SK-N-SH (cell line): ENCODE measurements at regions not wholly inside any gene's neighbourhood (a gene's known extent, or its start where the extent isn't known, plus 50 kb on each side); places are given as distances from the start of the nearest gene placed in this dataset.
"Not testable (repeated sequence)": the region's sequence is repeated elsewhere in the genome, so short reads cannot be mapped to it uniquely, and the experiment has no call there.

Experiments
- CTCF ChIA-PET: fragments of 300-600, 350-600 bp; formaldehyde crosslinking; extraction: SDS; loops from one replicate; lab custom pipeline; 2021; lab: Yijun Ruan, JAX
- POLR2A ChIA-PET: fragments of 350-600 bp; sonication (Branson Sonifier 250); formaldehyde crosslinking; extraction: SDS; loops from one replicate; lab custom pipeline; 2020; ENCODE audit warnings: antibody characterized with exemption, inconsistent platforms; lab: Yijun Ruan, JAX
- DNase-seq: peaks from one replicate; pipeline ENCODE4 v3.0.0; 2012
- H2AFZ ChIP-seq: fragments of 200-600 bp; sonication (generic); 2 replicates; pipeline ENCODE4 v1.8.1; 2016; ENCODE audit warnings: antibody characterized with exemption, mild to moderate bottlenecking, low read depth
- H3F3A ChIP-seq: fragments of 200-600 bp; sonication (generic); replicated peaks from 2 replicates; pipeline ENCODE3; 2016; ENCODE audit warnings: antibody characterized with exemption, mild to moderate bottlenecking; ENCODE audit not compliant: insufficient read depth
- H3K27ac ChIP-seq, 2 experiments: fragments of 200-500 bp in 1 of 2; fragments of 200-600 bp in 1 of 2; sonication (Bioruptor generic) in 1 of 2; sonication (generic), shearing (Covaris generic) in 1 of 2; 2 replicates each; pipeline versions ENCODE4 v1.5.1 to v1.6.1; 2014 to 2016; ENCODE audit warnings: low read depth in 2 of 2, inconsistent platforms in 1 of 2, low read length in 1 of 2, mild to moderate bottlenecking in 1 of 2, mixed read lengths in 1 of 2
- H3K27me3 ChIP-seq: fragments of 200-600 bp; sonication (generic), shearing (Covaris generic); 2 replicates; pipeline ENCODE4 v1.6.1; 2016; ENCODE audit warnings: mixed run types; ENCODE audit not compliant: insufficient read depth
- H3K36me3 ChIP-seq, 2 experiments: fragments of 200-500 bp in 1 of 2; fragments of 200-600 bp in 1 of 2; sonication (Bioruptor generic) in 1 of 2; sonication (generic) in 1 of 2; replicated peaks in 1 of 2; 2 replicates each; pipeline versions ENCODE3 to v1.5.1; 2014 to 2016; ENCODE audit warnings: low read length in 1 of 2, mild to moderate bottlenecking in 1 of 2; ENCODE audit not compliant: insufficient read depth in 2 of 2, control insufficient read depth in 1 of 2
- H3K4me1 ChIP-seq, 2 experiments: fragments of 200-500 bp in 1 of 2; fragments of 200-600 bp in 1 of 2; sonication (Bioruptor generic) in 1 of 2; sonication (generic), shearing (Covaris generic) in 1 of 2; 2 replicates each; pipeline versions ENCODE4 v1.5.1 to v1.6.1; 2014 to 2016; ENCODE audit warnings: low read depth in 1 of 2, low read length in 1 of 2, mixed run types in 1 of 2; ENCODE audit not compliant: insufficient read depth in 2 of 2, control insufficient read depth in 1 of 2
- H3K4me2 ChIP-seq: fragments of 200-600 bp; sonication (generic), shearing (Covaris generic); 2 replicates; pipeline ENCODE4 v1.6.1; 2017; ENCODE audit warnings: mixed run types
- H3K4me3 ChIP-seq, 2 experiments: fragments of 200-500 bp in 1 of 2; fragments of 200-600 bp in 1 of 2; sonication (Bioruptor generic) in 1 of 2; sonication (generic), shearing (Covaris generic) in 1 of 2; 2 replicates each; pipeline versions ENCODE4 v1.5.1 to v1.8.1; 2014 to 2016; ENCODE audit warnings: low read depth in 2 of 2, inconsistent platforms in 1 of 2, low read length in 1 of 2, mild to moderate bottlenecking in 1 of 2, mixed read lengths in 1 of 2, moderate library complexity in 1 of 2
- H3K79me2 ChIP-seq: fragments of 200-600 bp; sonication (generic); 2 replicates; pipeline ENCODE4 v1.8.1; 2017; ENCODE audit warnings: mild to moderate bottlenecking; ENCODE audit not compliant: insufficient read depth
- H3K9ac ChIP-seq: fragments of 200-600 bp; sonication (generic); 2 replicates; pipeline ENCODE4 v1.6.1; 2017; ENCODE audit warnings: mixed run types
- H3K9me2 ChIP-seq: fragments of 200-600 bp; sonication (generic); 2 replicates; pipeline ENCODE4 v1.6.1; 2017; ENCODE audit warnings: mixed run types
- H3K9me3 ChIP-seq: fragments of 200-600 bp; sonication (generic); 2 replicates; pipeline ENCODE4 v1.6.1; 2017; ENCODE audit warnings: mixed run types, mild to moderate bottlenecking, moderate library complexity
- H4K20me1 ChIP-seq: fragments of 200-600 bp; sonication (generic); 2 replicates; pipeline ENCODE4 v1.6.1; 2017; ENCODE audit warnings: mild to moderate bottlenecking, mixed run types; ENCODE audit not compliant: insufficient read depth
- CHD2 ChIP-seq: fragments of 150-350 bp; IDR thresholded peaks from 2 replicates; pipeline ENCODE4 v1.6.1; 2018; ENCODE audit warnings: low read length; ENCODE audit not compliant: partially characterized antibody
- NFIC ChIP-seq: IDR thresholded peaks from 2 replicates; pipeline ENCODE4 v1.4.0; 2012; ENCODE audit warnings: borderline replicate concordance
- POLR2AphosphoS5 ChIP-seq: IDR thresholded peaks from 2 replicates; pipeline ENCODE4 v1.6.1; 2012; ENCODE audit warnings: low read depth, low read length
- WGBS: methylation state at CpG from one replicate; pipeline ENCODE4 v1.1.6; 2017; ENCODE audit warnings: low lambda C conversion rate; 5-methylcytosine and 5-hydroxymethylcytosine counted together
- TF ChIP-seq, protein P1 (sequence below): IDR thresholded peaks from 2 replicates; pipeline ENCODE4 v1.6.1; 2012; ENCODE audit warnings: mild to moderate bottlenecking, low read depth, low read length, moderate library complexity

DNA sequence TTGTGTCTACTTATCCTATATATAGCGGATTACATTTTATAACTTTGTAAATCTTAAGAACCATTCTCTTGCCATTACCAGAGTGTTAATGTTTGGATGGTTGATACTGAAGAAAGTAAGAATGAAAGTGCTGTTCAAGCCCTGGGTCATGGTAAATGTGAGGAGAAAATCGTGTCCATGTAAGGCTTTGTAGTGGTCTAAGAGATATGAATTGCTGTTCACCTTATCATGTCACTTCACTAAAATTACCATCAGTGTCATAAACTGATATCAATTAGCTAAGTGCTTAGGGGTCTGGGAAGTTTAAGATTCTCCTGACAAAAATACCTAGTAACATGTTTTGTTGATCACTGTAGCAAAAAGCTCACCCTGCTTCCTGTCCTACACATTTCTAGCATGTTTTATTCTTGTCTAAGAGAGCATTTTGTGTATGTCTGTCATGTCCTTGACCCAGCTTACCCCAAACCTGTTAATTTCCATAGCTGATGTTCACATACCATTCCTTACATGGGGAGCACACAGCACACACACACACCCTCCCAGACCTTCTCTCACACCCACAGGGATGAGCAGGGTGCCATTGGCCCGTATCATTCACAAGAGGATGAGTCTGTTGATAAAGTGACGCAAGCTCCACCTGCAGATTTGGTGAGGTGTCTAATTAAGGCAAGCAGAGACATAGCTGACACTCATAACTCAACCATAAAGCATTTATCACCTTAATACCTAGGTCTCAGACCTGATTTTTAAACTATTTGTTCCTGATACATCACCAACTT is 125.1 kb upstream of the PAM start (continued):
- TF ChIP-seq, protein P1, sequence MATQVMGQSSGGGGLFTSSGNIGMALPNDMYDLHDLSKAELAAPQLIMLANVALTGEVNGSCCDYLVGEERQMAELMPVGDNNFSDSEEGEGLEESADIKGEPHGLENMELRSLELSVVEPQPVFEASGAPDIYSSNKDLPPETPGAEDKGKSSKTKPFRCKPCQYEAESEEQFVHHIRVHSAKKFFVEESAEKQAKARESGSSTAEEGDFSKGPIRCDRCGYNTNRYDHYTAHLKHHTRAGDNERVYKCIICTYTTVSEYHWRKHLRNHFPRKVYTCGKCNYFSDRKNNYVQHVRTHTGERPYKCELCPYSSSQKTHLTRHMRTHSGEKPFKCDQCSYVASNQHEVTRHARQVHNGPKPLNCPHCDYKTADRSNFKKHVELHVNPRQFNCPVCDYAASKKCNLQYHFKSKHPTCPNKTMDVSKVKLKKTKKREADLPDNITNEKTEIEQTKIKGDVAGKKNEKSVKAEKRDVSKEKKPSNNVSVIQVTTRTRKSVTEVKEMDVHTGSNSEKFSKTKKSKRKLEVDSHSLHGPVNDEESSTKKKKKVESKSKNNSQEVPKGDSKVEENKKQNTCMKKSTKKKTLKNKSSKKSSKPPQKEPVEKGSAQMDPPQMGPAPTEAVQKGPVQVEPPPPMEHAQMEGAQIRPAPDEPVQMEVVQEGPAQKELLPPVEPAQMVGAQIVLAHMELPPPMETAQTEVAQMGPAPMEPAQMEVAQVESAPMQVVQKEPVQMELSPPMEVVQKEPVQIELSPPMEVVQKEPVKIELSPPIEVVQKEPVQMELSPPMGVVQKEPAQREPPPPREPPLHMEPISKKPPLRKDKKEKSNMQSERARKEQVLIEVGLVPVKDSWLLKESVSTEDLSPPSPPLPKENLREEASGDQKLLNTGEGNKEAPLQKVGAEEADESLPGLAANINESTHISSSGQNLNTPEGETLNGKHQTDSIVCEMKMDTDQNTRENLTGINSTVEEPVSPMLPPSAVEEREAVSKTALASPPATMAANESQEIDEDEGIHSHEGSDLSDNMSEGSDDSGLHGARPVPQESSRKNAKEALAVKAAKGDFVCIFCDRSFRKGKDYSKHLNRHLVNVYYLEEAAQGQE, result no peak
- no peak for TF ChIP-seq CHD2

DNA sequence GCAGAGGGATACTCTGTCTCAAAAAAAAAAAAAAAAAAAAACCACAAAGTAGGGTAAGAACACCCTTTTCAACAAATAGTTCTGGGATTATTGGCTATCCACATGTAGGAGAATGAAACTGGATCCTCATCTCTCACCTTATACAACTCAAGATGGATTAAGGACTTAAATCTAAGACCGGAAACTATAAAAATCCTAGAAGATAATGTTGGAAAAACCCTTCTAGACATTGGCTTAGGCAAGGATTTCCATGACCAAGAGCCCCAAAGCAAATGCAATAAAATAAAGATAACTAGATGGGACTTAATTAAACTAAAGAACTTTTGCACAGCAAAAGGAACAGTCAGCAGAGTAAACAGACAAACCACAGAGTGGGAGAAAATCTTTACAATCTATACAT is 119.7 kb upstream of the PAM start:
- 70% methylated on average over 1 of the region's 1 CpG for WGBS

DNA sequence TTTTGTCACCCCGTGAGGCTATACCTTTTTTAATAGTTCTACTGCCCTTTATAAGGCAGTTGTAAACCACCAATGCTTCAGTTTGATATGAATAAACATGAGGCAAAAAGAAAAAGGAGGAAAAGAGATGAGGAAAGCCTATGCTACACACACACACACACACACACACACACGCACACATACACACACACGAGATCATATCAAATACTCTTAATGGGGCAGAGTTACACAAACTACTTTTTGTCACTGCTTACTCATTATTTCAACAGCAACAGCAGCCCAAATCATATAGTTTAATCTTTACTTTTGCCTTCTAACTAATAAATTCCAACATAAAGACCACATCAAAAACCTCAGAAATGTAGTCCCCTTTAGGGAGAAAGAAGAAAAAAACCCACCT is 116.8 kb upstream of the PAM start:
- H3K4me1 ChIP-seq, result peaks cover 0 to 4% of the 10 kb centered on the region in 2 experiments; a peak in 2 of 4 replicates
- POLR2A ChIA-PET, result no interaction called here
- no peaks in the 10 kb centered on the region for H3K79me2 ChIP-seq
- no peak overlapping the region for H3K4me3 ChIP-seq
- TF ChIP-seq POLR2AphosphoS5 (no peak), NFIC (no peak)
- H3K36me3 ChIP-seq, result no peaks in the 10 kb centered on the region
- DNase-seq, result no peak
- H3K27me3 ChIP-seq, result no peaks in the 10 kb centered on the region
- no peaks in the 10 kb centered on the region for H4K20me1 ChIP-seq
- H3F3A ChIP-seq, result peaks cover 11% of the 10 kb centered on the region
- H3K27ac ChIP-seq, result peak overlapping the region; percentile 41 to 51; a peak in 2 of 4 replicates
- peak overlapping the region; percentile 15; the same call in 1 of the 2 replicates for H3K4me2 ChIP-seq
- CTCF ChIA-PET, result no interaction called here
- 66% methylated on average over 3 of the region's 3 CpGs for WGBS
- H3K9me3 ChIP-seq, result peaks cover 3% of the 10 kb centered on the region; the same call in 1 of the 2 replicates
- no peaks in the 10 kb centered on the region for H3K9me2 ChIP-seq
- no peak overlapping the region for H3K9ac ChIP-seq
- no peak overlapping the region for H2AFZ ChIP-seq

More for the DNA sequence above, 119.7 kb upstream of the PAM start:
- H3K4me2 ChIP-seq, DNase-seq, CTCF ChIA-PET, H2AFZ ChIP-seq, H4K20me1 ChIP-seq, H3K36me3 ChIP-seq, H3K79me2 ChIP-seq, H3K9ac ChIP-seq, POLR2A ChIA-PET, H3K4me1 ChIP-seq, H3K27ac ChIP-seq, H3K4me3 ChIP-seq, H3K27me3 ChIP-seq, H3K9me2 ChIP-seq, H3K9me3 ChIP-seq: not testable (repeated sequence)
- peaks cover 11% of the 10 kb centered on the region for H3F3A ChIP-seq
